ENCODE measurements at regions not wholly inside any gene's neighbourhood (a gene's known extent, or its start where the extent isn't known, plus 50 kb on each side); places are given as distances from the start of the nearest gene placed in this dataset.

- H4K20me1 ChIP-seq (ENCODE audit: control insufficient read depth, insufficient read depth, low read length, poor library complexity, severe bottlenecking): no peaks in the 10 kb centered on the region
- H2AFZ ChIP-seq (ENCODE audit: insufficient read depth, low read depth, low read length, poor library complexity, severe bottlenecking): no peak overlapping the region
- no peaks in the 10 kb centered on the region for H3K9me3 ChIP-seq (ENCODE audit: control extremely low read depth in 1 of 3, control insufficient read depth in 2 of 3, insufficient read depth in 1 of 3, low read length in 2 of 3)
- H3K27me3 ChIP-seq (replicated peaks in 1 of 4; ENCODE audit: control extremely low read depth in 1 of 4, control insufficient read depth in 3 of 4, insufficient read depth in 4 of 4, low read length in 3 of 4): peaks cover 0 to 3% (median 0%) of the 10 kb centered on the region in 4 experiments
- no peaks in the 10 kb centered on the region for H3K9me3 Mint-ChIP-seq (ENCODE audit: insufficient read depth)
- no peak for ATAC-seq (ENCODE audit: low read depth)
- H3K9ac ChIP-seq (ENCODE audit: low read length): no peak overlapping the region
- H3K4me3 ChIP-seq (ENCODE audit: control extremely low read depth in 1 of 5, extremely low read depth in 1 of 5, insufficient read depth in 1 of 5, low read depth in 2 of 5, low read length in 4 of 5): no peak overlapping the region
- CTCF ChIA-PET: no interaction called here
- no peak for TF ChIP-seq CTCF (IDR thresholded peaks at IDR 0.05)
- TF ChIP-seq EZH2 (IDR thresholded peaks at IDR 0.05; ENCODE audit: borderline replicate concordance, insufficient read depth, low read depth, low read length, poor library complexity, severe bottlenecking): no peak
- no peaks in the 10 kb centered on the region for H3K36me3 ChIP-seq (replicated peaks in 1 of 2; ENCODE audit: control extremely low read depth in 1 of 2, control insufficient read depth in 1 of 2, extremely low read depth in 1 of 2, insufficient read depth in 2 of 2, low read length in 1 of 2)
- intact Hi-C loops (cut with micrococcal nuclease): no loop called here
- H3K27ac Mint-ChIP-seq: no peak overlapping the region
- H3K27ac ChIP-seq (ENCODE audit: low read length in 2 of 2): no peak overlapping the region
- DNase-seq: no peak
- H3K4me2 ChIP-seq (replicated peaks; ENCODE audit: low read depth, low read length, poor library complexity, severe bottlenecking): no peak overlapping the region
- H3K79me2 ChIP-seq (ENCODE audit: control insufficient read depth, insufficient read depth, low read length): no peaks in the 10 kb centered on the region
- 100% methylated on average over 1 of the region's 4 CpGs for WGBS (ENCODE audit: insufficient coverage)
- no peaks in the 10 kb centered on the region for H3K4me1 Mint-ChIP-seq
- POLR2A ChIA-PET: no interaction called here
- peaks cover 27% of the 10 kb centered on the region for H3K27me3 Mint-ChIP-seq
- H3K4me3 Mint-ChIP-seq: no peak overlapping the region
- no peaks in the 10 kb centered on the region for H3K4me1 ChIP-seq (ENCODE audit: control insufficient read depth in 2 of 2, insufficient read depth in 2 of 2, low read length in 2 of 2)
These were observed 144.0 kb downstream of the NAV1 start for GRCh38 chr1:201682964-201683363.

GRCh38 chr1:201683397-201683796, 144.5 kb downstream of the NAV1 start:
- Mint-ChIP-seq H3K4me1 (no peaks in the 10 kb centered on the region), H3K27ac (no peak overlapping the region), H3K27me3 (peaks cover 26% of the 10 kb centered on the region), H3K9me3 (ENCODE audit: insufficient read depth) (no peaks in the 10 kb centered on the region), H3K4me3 (no peak overlapping the region)
- H4K20me1 ChIP-seq (ENCODE audit: control insufficient read depth, insufficient read depth, low read length, poor library complexity, severe bottlenecking): no peaks in the 10 kb centered on the region
- ChIA-PET CTCF (no interaction called here), POLR2A (no interaction called here)
- no peaks in the 10 kb centered on the region for H3K4me1 ChIP-seq (ENCODE audit: control insufficient read depth in 2 of 2, insufficient read depth in 2 of 2, low read length in 2 of 2)
- no peak overlapping the region for H3K4me3 ChIP-seq (ENCODE audit: control extremely low read depth in 1 of 5, extremely low read depth in 1 of 5, insufficient read depth in 1 of 5, low read depth in 2 of 5, low read length in 4 of 5)
- H3K9me3 ChIP-seq (ENCODE audit: control extremely low read depth in 1 of 3, control insufficient read depth in 2 of 3, insufficient read depth in 1 of 3, low read length in 2 of 3): no peaks in the 10 kb centered on the region
- no peak overlapping the region for H3K27ac ChIP-seq (ENCODE audit: low read length in 2 of 2)
- no peaks in the 10 kb centered on the region for H3K36me3 ChIP-seq (replicated peaks in 1 of 2; ENCODE audit: control extremely low read depth in 1 of 2, control insufficient read depth in 1 of 2, extremely low read depth in 1 of 2, insufficient read depth in 2 of 2, low read length in 1 of 2)
- no peak for DNase-seq
- no peak overlapping the region for H2AFZ ChIP-seq (ENCODE audit: insufficient read depth, low read depth, low read length, poor library complexity, severe bottlenecking)
- no peak overlapping the region for H3K4me2 ChIP-seq (replicated peaks; ENCODE audit: low read depth, low read length, poor library complexity, severe bottlenecking)
- 91% methylated on average over 4 of the region's 6 CpGs for WGBS (ENCODE audit: insufficient coverage)
- H3K79me2 ChIP-seq (ENCODE audit: control insufficient read depth, insufficient read depth, low read length): no peaks in the 10 kb centered on the region
- intact Hi-C loops (cut with micrococcal nuclease): no loop called here
- no peak for TF ChIP-seq EZH2 (IDR thresholded peaks at IDR 0.05; ENCODE audit: borderline replicate concordance, insufficient read depth, low read depth, low read length, poor library complexity, severe bottlenecking)
- TF ChIP-seq CTCF (IDR thresholded peaks at IDR 0.05): no peak
- no peak overlapping the region for H3K9ac ChIP-seq (ENCODE audit: low read length)
- H3K27me3 ChIP-seq (replicated peaks in 1 of 4; ENCODE audit: control extremely low read depth in 1 of 4, control insufficient read depth in 3 of 4, insufficient read depth in 4 of 4, low read length in 3 of 4): peaks cover 0 to 3% (median 0%) of the 10 kb centered on the region in 4 experiments
- ATAC-seq (ENCODE audit: low read depth): no peak

All from B cell (primary cell).